HEK293 (cell line): ENCODE measurements at regions not wholly inside any gene's neighbourhood (a gene's known extent, or its start where the extent isn't known, plus 50 kb on each side); places are given as distances from the start of the nearest gene placed in this dataset.

Source experiments
- CTCF ChIA-PET: fragments of 350-600 bp; formaldehyde crosslinking; extraction: SDS; loops from one replicate; lab custom pipeline; 2021; ENCODE audit warnings: antibody characterized with exemption; lab: Yijun Ruan, JAX
- POLR2A ChIA-PET: fragments of 300-600 bp; formaldehyde crosslinking; extraction: SDS; loops from one replicate; lab custom pipeline; 2020; ENCODE audit warnings: antibody characterized with exemption, inconsistent platforms; lab: Yijun Ruan, JAX
- H3K27ac ChIP-seq: fragments of 200-500 bp; sonication (Bioruptor generic); 2 replicates; pipeline ENCODE4 v1.5.1; 2014; ENCODE audit warnings: low read depth, low read length, control low read depth, inconsistent platforms; ENCODE audit errors: extremely low read depth
- H3K36me3 ChIP-seq, 2 experiments: fragments of 200-500 bp in 1 of 2; sonication (Bioruptor generic) in 1 of 2; 1 replicate in 1 of 2; 2 replicates in 1 of 2; pipeline ENCODE4 v1.5.1; 2014 to 2017; ENCODE audit warnings: inconsistent platforms in 2 of 2, low read length in 2 of 2; ENCODE audit not compliant: control insufficient read depth in 2 of 2, insufficient read depth in 1 of 2
- H3K4me1 ChIP-seq: fragments of 200-500 bp; sonication (Bioruptor generic); 2 replicates; pipeline ENCODE4 v1.5.1; 2014; ENCODE audit warnings: mild to moderate bottlenecking, low read length, inconsistent platforms; ENCODE audit not compliant: control insufficient read depth, insufficient read depth
- H3K4me3 ChIP-seq: 2 replicates; pipeline ENCODE4 v1.5.1; 2011; ENCODE audit warnings: low read depth, mild to moderate bottlenecking, control low read depth, low read length, moderate library complexity
- H3K9me3 ChIP-seq: fragments of 200-500 bp; sonication (Bioruptor generic); 2 replicates; pipeline ENCODE4 v1.5.1; 2014; ENCODE audit warnings: low read depth, low read length, inconsistent platforms; ENCODE audit not compliant: control insufficient read depth, insufficient read depth
- HIC1 ChIP-seq: fragments of 450-650 bp; formaldehyde crosslinking; IDR thresholded peaks from 2 replicates; pipeline ENCODE4 v1.5.1; 2016; ENCODE audit warnings: missing biosample characterization, missing genetic modification characterization
- MYNN ChIP-seq: fragments of 450-650 bp; formaldehyde crosslinking; IDR thresholded peaks from 2 replicates; pipeline ENCODE4 v1.5.1; 2016; ENCODE audit warnings: missing biosample characterization, missing genetic modification characterization, borderline replicate concordance
- REPIN1 ChIP-seq: fragments of 450-650 bp; formaldehyde crosslinking; IDR thresholded peaks from 2 replicates; pipeline ENCODE4 v1.5.1; 2017; ENCODE audit warnings: missing biosample characterization, missing genetic modification characterization, low read depth
- WT1 ChIP-seq: fragments of 450-650 bp; formaldehyde crosslinking; IDR thresholded peaks from 2 replicates; pipeline ENCODE4 v1.5.1; 2016; ENCODE audit warnings: missing biosample characterization, missing genetic modification characterization
- ZBTB26 ChIP-seq: fragments of 450-650 bp; formaldehyde crosslinking; optimal IDR thresholded peaks from 2 replicates; pipeline ENCODE3; 2016; ENCODE audit warnings: missing biosample characterization, mild to moderate bottlenecking, missing genetic modification characterization
- ZNF133 ChIP-seq: fragments of 450-650 bp; formaldehyde crosslinking; IDR thresholded peaks from 2 replicates; pipeline ENCODE4 v1.5.1; 2016; ENCODE audit warnings: missing biosample characterization, missing genetic modification characterization
- ZNF148 ChIP-seq: fragments of 450-650 bp; formaldehyde crosslinking; IDR thresholded peaks from 2 replicates; pipeline ENCODE4 v1.5.0; 2017; ENCODE audit warnings: missing biosample characterization, missing genetic modification characterization, borderline replicate concordance
- ZNF155 ChIP-seq: fragments of 450-650 bp; formaldehyde crosslinking; IDR thresholded peaks from 2 replicates; pipeline ENCODE4 v1.5.1; 2016; ENCODE audit warnings: missing biosample characterization, missing genetic modification characterization
- ZNF175 ChIP-seq: fragments of 450-650 bp; formaldehyde crosslinking; IDR thresholded peaks from 2 replicates; pipeline ENCODE4 v1.5.1; 2016; ENCODE audit warnings: missing biosample characterization, missing genetic modification characterization
- ZNF184 ChIP-seq: fragments of 450-650 bp; IDR thresholded peaks from 2 replicates; pipeline ENCODE4 v1.5.1; 2018; ENCODE audit warnings: missing biosample characterization, mild to moderate bottlenecking, missing genetic modification characterization
- ZNF211 ChIP-seq: fragments of 450-650 bp; formaldehyde crosslinking; IDR thresholded peaks from 2 replicates; pipeline ENCODE4 v1.5.1; 2016; ENCODE audit warnings: low read depth, missing biosample characterization, missing genetic modification characterization
- ZNF302 ChIP-seq: fragments of 450-650 bp; formaldehyde crosslinking; IDR thresholded peaks from 2 replicates; pipeline ENCODE4 v1.5.1; 2016; ENCODE audit warnings: missing biosample characterization, missing genetic modification characterization, low read depth
- ZNF362 ChIP-seq: fragments of 450-650 bp; formaldehyde crosslinking; IDR thresholded peaks from 2 replicates; pipeline ENCODE4 v1.5.1; 2016; ENCODE audit warnings: missing biosample characterization, missing genetic modification characterization
- ZNF513 ChIP-seq: fragments of 450-650 bp; IDR thresholded peaks from 2 replicates; pipeline ENCODE4 v1.5.1; 2018; ENCODE audit warnings: missing biosample characterization, missing genetic modification characterization
- ZNF521 ChIP-seq: fragments of 450-650 bp; formaldehyde crosslinking; IDR thresholded peaks from 2 replicates; pipeline ENCODE4 v1.5.1; 2017; ENCODE audit warnings: missing biosample characterization, mild to moderate bottlenecking, missing genetic modification characterization
- ZNF549 ChIP-seq: fragments of 450-650 bp; IDR thresholded peaks from 2 replicates; pipeline ENCODE4 v1.5.1; 2018; ENCODE audit warnings: missing biosample characterization, missing genetic modification characterization, mild to moderate bottlenecking, inconsistent platforms, moderate library complexity
- ZNF701 ChIP-seq: fragments of 450-650 bp; formaldehyde crosslinking; IDR thresholded peaks from 2 replicates; pipeline ENCODE4 v1.5.1; 2016; ENCODE audit warnings: missing biosample characterization, missing genetic modification characterization
- ZNF76 ChIP-seq: fragments of 450-650 bp; formaldehyde crosslinking; IDR thresholded peaks from 2 replicates; pipeline ENCODE4; 2016; ENCODE audit warnings: low read depth, missing biosample characterization, missing genetic modification characterization, borderline replicate concordance
- ZNF837 ChIP-seq: fragments of 450-650 bp; formaldehyde crosslinking; IDR thresholded peaks from 2 replicates; pipeline ENCODE4 v1.5.1; 2016; ENCODE audit warnings: missing biosample characterization, missing genetic modification characterization
- ZXDB ChIP-seq: fragments of 450-650 bp; formaldehyde crosslinking; IDR thresholded peaks from 2 replicates; pipeline ENCODE4 v1.5.1; 2016; ENCODE audit warnings: missing biosample characterization, missing genetic modification characterization

- Histone ChIP-seq H3K9me3 (no peaks in the 10 kb centered on the region), H3K27ac (no peak overlapping the region), H3K4me3 (no peak overlapping the region), H3K4me1 (no peaks in the 10 kb centered on the region), H3K36me3 (no peaks in the 10 kb centered on the region)
- CTCF ChIA-PET, result interaction anchor here (0.8 to 10.9 kb wide), 2 partner anchors 653 to 1213 kb away, joined by 3 to 205 read pairs; no protein-coding TSS in a partner anchor
- TF ChIP-seq HIC1 (no peak), ZNF175 (tag by site-specific recombination) (no peak), WT1 (no peak), ZNF362 (tag by site-specific recombination) (no peak), ZBTB26 (tag by site-specific recombination) (no peak), REPIN1 (tag by site-specific recombination) (no peak), ZNF513 (tag by site-specific recombination) (no peak), ZNF302 (tag by site-specific recombination) (no peak), ZNF133 (no peak), ZNF549 (tag by site-specific recombination) (no peak), ZXDB (no peak), ZNF521 (tag by site-specific recombination) (no peak), ZNF148 (tag by site-specific recombination) (no peak), ZNF184 (tag by site-specific recombination) (no peak), ZNF837 (tag by site-specific recombination) (no peak), MYNN (tag by site-specific recombination) (no peak), ZNF211 (tag by site-specific recombination) (no peak), ZNF701 (no peak), ZNF76 (no peak), ZNF155 (tag by site-specific recombination) (no peak)
- POLR2A ChIA-PET, result no interaction called here
Observed at GRCh38 chr3:188951734-188952133, 220.0 kb upstream of the TPRG1 start.
